ENCODE measurements at regions not wholly inside any gene's neighbourhood (a gene's known extent, or its start where the extent isn't known, plus 50 kb on each side); places are given as distances from the start of the nearest gene placed in this dataset.

GRCh38 chr3:117874028-117874690 lies 1160.5 kb downstream of the IGSF11 start:
- no peak for TF ChIP-seq CTCF (IDR thresholded peaks at IDR 0.05)

- TF ChIP-seq CTCF (IDR thresholded peaks at IDR 0.05): no peak
Measured at GRCh38 chr3:117874904-117875874, 1159.5 kb downstream of the IGSF11 start.

GRCh38 chr3:117875887-117876286 lies 1158.8 kb downstream of the IGSF11 start:
- TF ChIP-seq CTCF (IDR thresholded peaks at IDR 0.05): no peak

- no peak for TF ChIP-seq CTCF (IDR thresholded peaks at IDR 0.05)
Measured at GRCh38 chr3:117880638-117881037, 1154.0 kb downstream of the IGSF11 start.

- TF ChIP-seq CTCF (IDR thresholded peaks at IDR 0.05): no peak
Measured at GRCh38 chr3:117881210-117881609, 1153.4 kb downstream of the IGSF11 start.

GRCh38 chr3:117885011-117885441 lies 1149.6 kb downstream of the IGSF11 start:
- no peak for TF ChIP-seq CTCF (IDR thresholded peaks at IDR 0.05)

- TF ChIP-seq CTCF (IDR thresholded peaks at IDR 0.05): no peak
Measured at GRCh38 chr3:117886147-117886546, 1148.5 kb downstream of the IGSF11 start.

Data from LNCAP (cell line).